Stomach smooth muscle (tissue), 2 donors: ENCODE measurements at regions not wholly inside any gene's neighbourhood (a gene's known extent, or its start where the extent isn't known, plus 50 kb on each side); places are given as distances from the start of the nearest gene placed in this dataset.

ENCODE experiments used
- H3K27ac ChIP-seq: one replicate; pipeline ENCODE4 v1.7.0; 2013; ENCODE audit warnings: mild to moderate bottlenecking, low read length, inconsistent platforms
- H3K27me3 ChIP-seq, 2 donors: one replicate each; pipeline ENCODE4 v1.7.0; 2013; ENCODE audit warnings: low read length in 2 of 2; ENCODE audit not compliant: insufficient read depth in 2 of 2, control insufficient read depth in 1 of 2
- H3K36me3 ChIP-seq, 2 donors: one replicate each; pipeline ENCODE4 v1.7.0; 2013; ENCODE audit warnings: low read length in 2 of 2; ENCODE audit not compliant: control insufficient read depth in 2 of 2, insufficient read depth in 2 of 2
- H3K4me1 ChIP-seq: one replicate; pipeline ENCODE4 v1.7.0; 2013; ENCODE audit warnings: low read length; ENCODE audit not compliant: control insufficient read depth, insufficient read depth
- H3K4me3 ChIP-seq, 2 donors: one replicate each; pipeline ENCODE4 v1.7.0; 2013; ENCODE audit warnings: low read length in 2 of 2
- H3K9ac ChIP-seq, 2 donors: one replicate each; pipeline ENCODE4 v1.7.0; 2013; ENCODE audit warnings: low read length in 2 of 2, mild to moderate bottlenecking in 1 of 2
- H3K9me3 ChIP-seq, 2 donors: one replicate each; pipeline ENCODE4 v1.7.0; 2013; ENCODE audit warnings: low read length in 2 of 2; ENCODE audit not compliant: control insufficient read depth in 2 of 2
- donor health status: healthy.
- donor health status: Pancreatic carcinoma.

DNA sequence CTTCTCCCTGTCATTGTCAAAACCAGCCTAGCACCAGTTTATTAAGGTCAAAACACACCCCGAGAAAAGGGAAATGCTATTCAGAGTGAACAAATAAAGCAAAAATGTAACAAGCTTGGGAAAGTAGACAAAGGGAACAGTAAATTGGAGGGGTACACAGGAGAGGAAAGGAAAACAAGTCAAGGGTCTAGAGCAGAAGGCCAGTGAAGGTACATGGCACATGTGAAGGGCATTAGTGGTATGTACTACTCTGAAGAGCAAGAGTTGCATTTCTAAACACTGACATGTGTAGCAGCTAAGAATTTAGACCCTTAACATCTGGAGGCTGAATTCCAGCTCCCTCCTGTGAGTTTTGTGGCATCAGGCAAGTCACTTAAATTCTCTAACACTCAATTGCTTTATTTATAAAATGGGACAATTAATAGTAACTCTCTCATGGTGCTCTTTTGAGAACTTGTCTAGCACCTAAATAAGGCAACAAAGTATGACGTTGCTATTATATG is 244.3 kb upstream of the ADAMTS9 start:
- H3K27ac ChIP-seq, result no peak overlapping the region
- H3K9ac ChIP-seq, result no peak overlapping the region
- H3K4me3 ChIP-seq, result no peak overlapping the region
- peaks cover 0 to 8% of the 10 kb centered on the region in 2 donors for H3K9me3 ChIP-seq
- peaks cover 3% of the 10 kb centered on the region in 2 donors for H3K36me3 ChIP-seq
- H3K27me3 ChIP-seq, result no peaks in the 10 kb centered on the region
- no peaks in the 10 kb centered on the region for H3K4me1 ChIP-seq

DNA sequence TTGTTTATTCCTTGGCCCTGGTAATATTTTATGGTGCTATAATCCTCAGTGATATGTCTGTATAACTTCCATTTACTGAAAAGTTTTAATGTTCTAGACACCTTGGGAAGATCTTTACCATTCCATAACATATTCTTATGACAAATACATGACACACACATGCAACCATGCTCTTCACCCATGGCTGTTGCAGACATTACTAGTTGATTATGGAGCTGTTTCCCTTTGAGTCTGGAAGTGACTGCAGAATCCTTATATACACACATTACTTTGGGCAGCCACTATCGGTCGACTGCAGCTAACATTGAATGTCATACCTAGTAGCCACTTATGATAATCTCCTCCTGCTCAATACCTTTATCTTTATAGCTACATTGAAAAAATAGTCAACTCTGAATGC is 243.1 kb upstream of the ADAMTS9 start:
- no peak overlapping the region for H3K4me3 ChIP-seq
- no peaks in the 10 kb centered on the region for H3K27me3 ChIP-seq
- no peak overlapping the region for H3K27ac ChIP-seq
- H3K4me1 ChIP-seq, result no peaks in the 10 kb centered on the region
- H3K9me3 ChIP-seq, result peaks cover 0 to 8% of the 10 kb centered on the region in 2 donors
- H3K9ac ChIP-seq, result no peak overlapping the region
- H3K36me3 ChIP-seq, result peaks cover 3% of the 10 kb centered on the region in 2 donors

DNA sequence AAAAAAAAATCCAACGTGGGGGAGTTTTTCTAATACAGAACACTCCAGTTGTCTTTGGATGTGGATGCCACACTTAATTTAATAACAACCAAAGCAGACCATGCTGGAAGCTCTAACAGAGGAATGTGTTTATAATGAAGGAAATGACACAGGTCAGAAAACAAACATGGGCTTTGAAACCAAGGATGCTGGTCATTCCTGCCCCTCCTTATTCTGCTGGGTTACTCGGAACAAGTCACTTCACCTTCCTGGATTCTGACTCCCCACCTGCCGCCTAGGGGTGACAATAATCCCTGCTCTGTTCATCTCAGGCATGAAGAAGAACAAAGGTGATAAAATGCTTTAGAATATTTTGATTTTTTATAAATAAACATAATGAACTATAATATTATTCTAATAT is 240.9 kb upstream of the ADAMTS9 start:
- Histone ChIP-seq H3K27me3 (no peaks in the 10 kb centered on the region), H3K4me1 (no peaks in the 10 kb centered on the region), H3K36me3 (peaks cover 3% of the 10 kb centered on the region in 2 donors), H3K9me3 (peaks cover 0 to 8% of the 10 kb centered on the region in 2 donors), H3K27ac (no peak overlapping the region), H3K9ac (no peak overlapping the region), H3K4me3 (no peak overlapping the region)

DNA sequence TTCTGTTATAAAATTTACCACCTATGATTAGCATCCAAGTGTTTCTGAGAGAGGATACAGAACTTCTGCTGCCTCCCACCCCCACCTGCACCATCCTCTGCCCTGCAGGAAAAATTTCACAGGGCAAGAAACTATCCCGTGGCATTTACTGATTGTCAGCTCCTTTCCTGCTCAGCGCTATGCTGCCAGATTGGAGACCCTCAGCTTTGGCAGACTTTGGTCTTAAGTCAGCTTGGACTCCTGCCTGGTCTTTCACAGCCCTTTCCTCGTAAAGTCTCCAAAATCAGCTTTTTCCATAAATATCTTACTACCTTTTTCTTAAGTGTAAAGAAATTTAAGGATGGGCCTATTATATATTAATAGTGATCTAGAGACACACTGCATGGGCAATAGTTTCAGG is 239.9 kb upstream of the ADAMTS9 start:
- Histone ChIP-seq H3K9ac (no peak overlapping the region), H3K36me3 (peaks cover 3% of the 10 kb centered on the region in 2 donors), H3K4me1 (no peaks in the 10 kb centered on the region), H3K9me3 (peaks cover 0 to 4% of the 10 kb centered on the region in 2 donors), H3K27me3 (no peaks in the 10 kb centered on the region), H3K27ac (no peak overlapping the region), H3K4me3 (no peak overlapping the region)

DNA sequence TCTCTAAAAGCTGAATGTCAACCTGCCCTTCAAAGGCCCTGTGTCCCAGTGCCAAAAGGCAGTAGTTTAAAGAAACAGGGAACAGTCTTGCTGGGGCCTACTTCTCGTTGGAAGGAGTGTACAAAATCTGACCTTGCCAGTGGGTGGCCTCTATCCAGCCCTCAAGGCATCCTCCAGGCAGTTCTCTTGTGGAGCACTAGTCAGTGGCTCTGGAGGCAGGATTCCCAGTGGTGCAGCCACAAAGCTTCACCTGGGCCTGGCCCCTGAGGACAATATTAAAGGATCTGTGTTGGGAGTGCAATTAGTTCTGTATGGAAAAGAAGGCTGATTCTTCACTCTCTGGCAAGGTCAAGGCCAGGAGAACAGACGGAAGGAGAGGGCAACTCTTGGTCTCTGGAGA is 237.8 kb upstream of the ADAMTS9 start:
- Histone ChIP-seq H3K9ac (no peak overlapping the region), H3K9me3 (no peaks in the 10 kb centered on the region), H3K4me1 (no peaks in the 10 kb centered on the region), H3K27ac (no peak overlapping the region), H3K27me3 (no peaks in the 10 kb centered on the region), H3K36me3 (no peaks in the 10 kb centered on the region), H3K4me3 (no peak overlapping the region)

DNA sequence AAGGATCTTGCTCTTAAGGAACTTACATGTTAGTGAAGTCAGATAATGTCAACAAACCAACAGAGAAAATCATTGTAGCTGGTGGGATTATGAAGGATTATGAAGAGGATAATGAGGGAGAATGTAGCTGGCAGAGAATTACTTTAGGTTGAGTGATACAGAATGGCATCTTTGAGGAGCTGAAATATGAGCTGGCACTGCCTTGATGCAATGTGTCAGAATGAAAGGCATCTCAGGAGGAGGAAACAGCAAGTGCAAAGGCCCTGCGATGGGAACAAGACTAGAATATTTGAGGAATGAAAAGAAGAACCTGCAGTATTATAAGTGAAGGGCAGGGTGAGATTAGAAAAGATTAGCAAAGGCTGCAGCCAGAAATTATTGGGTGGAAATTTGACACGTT is 237.2 kb upstream of the ADAMTS9 start:
- no peak overlapping the region for H3K27ac ChIP-seq
- no peaks in the 10 kb centered on the region for H3K4me1 ChIP-seq
- H3K9me3 ChIP-seq, result no peaks in the 10 kb centered on the region
- H3K36me3 ChIP-seq, result no peaks in the 10 kb centered on the region
- no peaks in the 10 kb centered on the region for H3K27me3 ChIP-seq
- H3K4me3 ChIP-seq, result no peak overlapping the region
- no peak overlapping the region for H3K9ac ChIP-seq

DNA sequence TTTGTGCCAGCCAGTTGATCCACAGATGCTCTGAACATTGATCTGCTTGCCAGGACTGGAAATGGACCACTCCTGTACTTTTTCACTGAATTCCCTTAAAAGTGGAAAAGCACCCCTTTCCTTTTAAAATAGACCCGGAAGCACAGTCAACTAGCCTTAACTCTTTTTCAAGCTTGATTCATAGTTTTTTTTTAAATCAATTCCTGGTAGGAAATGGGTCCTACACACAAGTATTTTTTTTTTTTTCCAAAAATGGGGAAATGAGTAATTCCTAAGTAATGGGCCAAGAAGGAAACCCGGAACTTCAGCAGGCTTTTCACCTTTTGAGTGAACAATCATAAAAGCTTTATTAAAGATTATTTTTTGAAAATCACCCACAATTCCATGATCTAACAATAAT is 234.4 kb upstream of the ADAMTS9 start:
- no peak overlapping the region for H3K27ac ChIP-seq
- no peak overlapping the region for H3K9ac ChIP-seq
- no peaks in the 10 kb centered on the region for H3K9me3 ChIP-seq
- no peaks in the 10 kb centered on the region for H3K36me3 ChIP-seq
- H3K27me3 ChIP-seq, result no peaks in the 10 kb centered on the region
- no peak overlapping the region for H3K4me3 ChIP-seq
- no peaks in the 10 kb centered on the region for H3K4me1 ChIP-seq

DNA sequence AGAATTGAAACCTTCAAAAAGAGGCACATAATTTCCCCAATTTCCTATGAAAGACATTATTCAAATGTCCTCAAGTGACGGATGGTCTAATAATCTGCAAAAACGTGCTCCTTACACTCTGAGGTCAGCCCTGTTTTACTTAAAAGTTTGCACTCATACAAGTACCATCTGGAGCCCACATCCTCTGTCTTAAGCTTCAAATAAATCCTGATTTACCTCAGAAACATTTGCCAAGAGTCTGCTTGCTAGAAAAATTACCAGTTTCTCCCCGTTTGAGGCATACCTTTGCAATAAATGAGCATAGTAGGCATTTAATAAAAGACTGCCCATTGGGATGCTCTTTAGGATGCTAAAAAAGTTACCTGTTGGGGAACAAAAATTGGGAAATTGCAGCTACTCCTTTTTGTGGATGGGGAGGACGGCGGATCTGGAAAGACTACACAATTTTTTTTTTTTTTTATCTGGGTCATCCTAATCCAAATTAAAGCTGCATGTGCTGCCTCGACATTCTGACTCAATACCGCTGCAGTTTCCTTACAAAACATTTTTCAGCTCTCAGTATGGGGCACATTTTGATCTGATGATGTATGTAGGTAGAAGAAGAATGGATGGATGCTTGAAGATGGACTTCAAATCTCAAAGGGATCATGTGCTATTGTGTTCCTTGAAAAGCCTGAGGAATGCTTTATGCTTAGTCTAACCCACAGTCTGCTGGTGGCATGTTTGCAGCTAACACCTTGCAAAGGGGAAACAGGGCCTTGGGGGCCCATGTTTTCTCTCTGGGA is 233.7 kb upstream of the ADAMTS9 start:
- Histone ChIP-seq H3K36me3 (no peaks in the 10 kb centered on the region), H3K9me3 (no peaks in the 10 kb centered on the region), H3K27me3 (no peaks in the 10 kb centered on the region), H3K4me3 (no peak overlapping the region), H3K9ac (no peak overlapping the region), H3K27ac (no peak overlapping the region), H3K4me1 (no peaks in the 10 kb centered on the region)

DNA sequence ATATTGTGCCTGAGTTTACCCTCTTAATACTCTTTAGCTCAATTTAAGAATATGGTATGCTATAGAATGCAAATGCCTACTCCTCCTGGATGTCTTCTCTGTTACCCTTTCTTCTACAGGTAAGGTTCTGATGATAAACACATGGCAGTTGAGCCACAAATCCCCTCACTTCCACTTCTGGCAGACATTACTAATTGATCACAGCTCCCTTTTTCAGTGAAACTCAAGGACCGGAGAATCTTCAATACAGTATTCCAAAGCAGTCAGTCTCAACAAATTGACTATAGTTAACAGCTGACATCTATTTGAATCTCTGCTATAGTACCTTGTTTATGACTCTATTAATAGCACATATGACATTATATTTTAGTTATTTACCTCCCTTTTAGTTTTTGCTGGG is 232.1 kb upstream of the ADAMTS9 start:
- no peaks in the 10 kb centered on the region for H3K36me3 ChIP-seq
- H3K4me3 ChIP-seq, result no peak overlapping the region
- H3K4me1 ChIP-seq, result no peaks in the 10 kb centered on the region
- H3K9me3 ChIP-seq, result no peaks in the 10 kb centered on the region
- H3K27me3 ChIP-seq, result no peaks in the 10 kb centered on the region
- no peak overlapping the region for H3K27ac ChIP-seq
- no peak overlapping the region for H3K9ac ChIP-seq

DNA sequence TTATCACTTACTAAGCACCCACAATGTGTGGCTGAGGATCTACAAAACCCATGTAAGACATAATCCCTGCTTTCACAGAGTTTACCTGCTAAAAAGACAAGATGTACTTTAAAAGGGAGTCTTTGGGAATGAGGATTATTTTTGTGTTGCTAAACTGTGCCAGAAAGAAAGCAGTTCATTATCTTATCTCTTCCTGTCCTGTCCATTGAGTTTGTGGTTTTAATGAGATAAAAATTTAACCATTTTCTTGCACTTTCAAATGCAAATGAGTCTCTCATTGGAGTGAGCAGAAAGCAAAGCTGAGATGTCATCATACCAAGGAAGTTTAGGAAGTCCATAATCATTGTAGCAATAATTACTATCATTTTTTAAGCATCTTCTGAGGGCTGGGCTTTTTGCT is 231.2 kb upstream of the ADAMTS9 start:
- Histone ChIP-seq H3K4me3 (no peak overlapping the region), H3K4me1 (no peaks in the 10 kb centered on the region), H3K27ac (no peak overlapping the region)

DNA sequence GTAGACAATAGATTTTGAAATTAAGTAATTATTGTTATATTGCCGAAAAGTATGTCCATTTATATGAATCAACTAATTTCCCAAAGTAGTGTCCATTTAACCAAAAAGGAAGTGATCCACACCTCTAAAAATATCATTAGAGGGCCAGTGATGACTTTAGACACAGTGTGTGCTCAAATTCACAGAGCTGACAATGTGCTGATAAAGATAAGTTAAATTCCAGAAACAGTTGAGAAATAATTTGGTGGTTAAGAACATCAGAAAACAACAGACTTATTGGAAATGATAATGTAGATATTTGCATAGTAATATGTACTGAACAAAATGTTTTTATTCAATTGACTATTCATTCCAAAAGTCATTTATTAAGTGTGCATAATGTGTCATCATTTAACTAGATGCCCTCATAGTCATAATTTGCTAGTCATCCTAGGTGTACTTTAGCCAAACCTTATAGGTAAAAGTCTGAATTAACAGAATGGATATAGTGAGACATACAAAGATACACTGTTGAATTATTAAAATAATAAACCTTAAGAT is 230.2 kb upstream of the ADAMTS9 start:
- Histone ChIP-seq H3K27ac (no peak overlapping the region), H3K9me3 (no peaks in the 10 kb centered on the region), H3K9ac (no peak overlapping the region), H3K4me3 (no peak overlapping the region), H3K4me1 (no peaks in the 10 kb centered on the region), H3K27me3 (no peaks in the 10 kb centered on the region), H3K36me3 (no peaks in the 10 kb centered on the region)

More for the DNA sequence above, 231.2 kb upstream of the ADAMTS9 start:
- no peak overlapping the region for H3K9ac ChIP-seq
- no peaks in the 10 kb centered on the region for H3K9me3 ChIP-seq
- no peaks in the 10 kb centered on the region for H3K27me3 ChIP-seq
- no peaks in the 10 kb centered on the region for H3K36me3 ChIP-seq
